ENCODE measurements at regions not wholly inside any gene's neighbourhood (a gene's known extent, or its start where the extent isn't known, plus 50 kb on each side); places are given as distances from the start of the nearest gene placed in this dataset.

- H3K4me3 ChIP-seq, result no peak overlapping the region
- DNase-seq, result no peak
Measured at GRCh38 chr14:101349108-101349507, 212.2 kb upstream of the DIO3 start.

GRCh38 chr14:101350021-101350420, 211.3 kb upstream of the DIO3 start:
- no peak for TF ChIP-seq CTCF (IDR thresholded peaks at IDR 0.05)
- no peak for DNase-seq

More at GRCh38 chr14:101349108-101349507, 212.2 kb upstream of the DIO3 start:
- no peak for TF ChIP-seq CTCF (IDR thresholded peaks at IDR 0.05)
- Histone ChIP-seq H3K27ac (no peak overlapping the region), H3K9me3 (no peaks in the 10 kb centered on the region), H3K36me3 (no peaks in the 10 kb centered on the region), H3K27me3 (no peaks in the 10 kb centered on the region), H3K4me1 (no peaks in the 10 kb centered on the region)
- intact Hi-C loops (cut with DNase I), result no loop called here
- ATAC-seq, result no peak

GRCh38 chr14:101350691-101351090, 210.6 kb upstream of the DIO3 start:
- ATAC-seq, result no peak
- intact Hi-C loops (cut with DNase I), result no loop called here
- Histone ChIP-seq H3K4me3 (no peak overlapping the region), H3K9me3 (no peaks in the 10 kb centered on the region), H3K36me3 (no peaks in the 10 kb centered on the region), H3K27ac (no peak overlapping the region), H3K4me1 (no peaks in the 10 kb centered on the region), H3K27me3 (no peaks in the 10 kb centered on the region)
- DNase-seq, result no peak
- TF ChIP-seq CTCF (IDR thresholded peaks at IDR 0.05), result no peak

More at GRCh38 chr14:101350021-101350420, 211.3 kb upstream of the DIO3 start:
- Histone ChIP-seq H3K27me3 (no peaks in the 10 kb centered on the region), H3K4me1 (no peaks in the 10 kb centered on the region), H3K27ac (no peak overlapping the region), H3K4me3 (no peak overlapping the region), H3K36me3 (no peaks in the 10 kb centered on the region), H3K9me3 (no peaks in the 10 kb centered on the region)
- intact Hi-C loops (cut with DNase I), result no loop called here
- no peak for ATAC-seq

GRCh38 chr14:101351146-101351545, 210.1 kb upstream of the DIO3 start:
- DNase-seq, result no peak
- intact Hi-C loops (cut with DNase I), result no loop called here
- Histone ChIP-seq H3K4me1 (no peaks in the 10 kb centered on the region), H3K4me3 (no peak overlapping the region), H3K9me3 (no peaks in the 10 kb centered on the region), H3K36me3 (no peaks in the 10 kb centered on the region), H3K27me3 (no peaks in the 10 kb centered on the region), H3K27ac (no peak overlapping the region)
- no peak for ATAC-seq
- no peak for TF ChIP-seq CTCF (IDR thresholded peaks at IDR 0.05)

- H3K9me3 ChIP-seq, result no peaks in the 10 kb centered on the region
- ATAC-seq (no peak), DNase-seq (no peak)
- H3K4me3 ChIP-seq, result no peak overlapping the region
- no peak overlapping the region for H3K27ac ChIP-seq
- no peaks in the 10 kb centered on the region for H3K27me3 ChIP-seq
- no peaks in the 10 kb centered on the region for H3K4me1 ChIP-seq
- H3K36me3 ChIP-seq, result no peaks in the 10 kb centered on the region
- no peak for TF ChIP-seq CTCF (IDR thresholded peaks at IDR 0.05)
- intact Hi-C loops (cut with DNase I), result no loop called here
Measured at GRCh38 chr14:101351769-101352168, 209.5 kb upstream of the DIO3 start.

- no peak overlapping the region for H3K27ac ChIP-seq
- no peak for TF ChIP-seq CTCF (IDR thresholded peaks at IDR 0.05)
- no peak for ATAC-seq
- H3K27me3 ChIP-seq, result no peaks in the 10 kb centered on the region
- no peak for DNase-seq
- no peaks in the 10 kb centered on the region for H3K4me1 ChIP-seq
- H3K36me3 ChIP-seq, result no peaks in the 10 kb centered on the region
- intact Hi-C loops (cut with DNase I), result no loop called here
- H3K9me3 ChIP-seq, result no peaks in the 10 kb centered on the region
- H3K4me3 ChIP-seq, result no peak overlapping the region
Measured at GRCh38 chr14:101352567-101352966, 208.7 kb upstream of the DIO3 start.

All from upper lobe of right lung (tissue), 1 donor.